OCI-LY7 (cell line): ENCODE measurements at regions not wholly inside any gene's neighbourhood (a gene's known extent, or its start where the extent isn't known, plus 50 kb on each side); places are given as distances from the start of the nearest gene placed in this dataset.

Experiments used
- BruUV-seq: library from RNA; stranded (reverse); fragments of 400-500 nt; replicated peaks from 2 replicates; lab custom pipeline; 2021; lab: Mats Ljungman, UMichigan
- CTCF ChIA-PET: fragments of 300-600 bp; sonication (Branson Sonifier 250); formaldehyde crosslinking; loops from one replicate; lab custom pipeline; 2022; ENCODE audit warnings: antibody characterized with exemption; ENCODE audit not compliant: unreplicated experiment; lab: Charles Lee
- POLR2A ChIA-PET: fragments of 300-600 bp; sonication (Branson Sonifier 250); formaldehyde crosslinking; loops from one replicate; lab custom pipeline; 2022; ENCODE audit warnings: antibody characterized with exemption; lab: Charles Lee
- DNase-seq: peaks from one replicate; pipeline ENCODE4 v3.0.0-alpha.2; 2015; ENCODE audit warnings: low spot score
- H2AFZ ChIP-seq: fragments of 200-600 bp; sonication (generic), shearing (Covaris generic); 2 replicates; pipeline ENCODE4 v1.6.1; 2014; ENCODE audit warnings: mild to moderate bottlenecking, antibody characterized with exemption, low read length, moderate library complexity
- H3K27ac ChIP-seq: fragments of 200-600 bp; sonication (generic); 2 replicates; pipeline ENCODE4 v1.5.1; 2014; ENCODE audit warnings: mixed run types, low read depth, mild to moderate bottlenecking, moderate library complexity, low read length, inconsistent platforms; ENCODE audit not compliant: poor library complexity, severe bottlenecking
- H3K36me3 ChIP-seq: fragments of 200-600 bp; sonication (generic); 2 replicates; pipeline ENCODE4 v1.6.1; 2014; ENCODE audit warnings: mild to moderate bottlenecking, antibody characterized with exemption, low read length, moderate library complexity, mixed read lengths; ENCODE audit not compliant: insufficient read depth
- H3K4me1 ChIP-seq: fragments of 200-600 bp; sonication (generic); 2 replicates; pipeline ENCODE4 v1.5.1; 2014; ENCODE audit warnings: mild to moderate bottlenecking, low read length; ENCODE audit not compliant: insufficient read depth, poor library complexity, severe bottlenecking
- H3K4me2 ChIP-seq: fragments of 200-600 bp; sonication (generic); 2 replicates; pipeline ENCODE4 v1.6.1; 2014; ENCODE audit warnings: mild to moderate bottlenecking, low read length
- H3K4me3 ChIP-seq: fragments of 200-600 bp; sonication (generic); 2 replicates; pipeline ENCODE4 v1.5.1; 2014; ENCODE audit warnings: mild to moderate bottlenecking, low read depth, low read length; ENCODE audit not compliant: poor library complexity, severe bottlenecking
- H3K79me2 ChIP-seq: fragments of 200-600 bp; sonication (generic); 2 replicates; pipeline ENCODE4 v1.6.1; 2016; ENCODE audit warnings: low read depth, mild to moderate bottlenecking, low read length, moderate library complexity, mixed read lengths; ENCODE audit not compliant: insufficient read depth
- H3K9me2 ChIP-seq: fragments of 200-600 bp; sonication (generic); 2 replicates; pipeline ENCODE4 v1.6.1; 2016; ENCODE audit warnings: mild to moderate bottlenecking, low read length, mixed read lengths; ENCODE audit not compliant: insufficient read depth
- H3K9me3 ChIP-seq: fragments of 200-600 bp; sonication (generic); 2 replicates; pipeline ENCODE4 v1.6.1; 2014; ENCODE audit warnings: mild to moderate bottlenecking, mixed run types, low read length, mixed read lengths
- H4K20me1 ChIP-seq: fragments of 200-600 bp; sonication (generic); 2 replicates; pipeline ENCODE4 v1.6.1; 2014; ENCODE audit warnings: mild to moderate bottlenecking, antibody characterized with exemption, low read length, moderate library complexity, mixed read lengths; ENCODE audit not compliant: insufficient read depth
- CTCF ChIP-seq: fragments of 200-600 bp; sonication (generic); conservative IDR thresholded peaks from 2 replicates; pipeline ENCODE4 v1.5.1; 2014; ENCODE audit warnings: mild to moderate bottlenecking, antibody characterized with exemption, low read length, moderate library complexity, mixed read lengths
- EZH2phosphoT487 ChIP-seq: fragments of 200-600 bp; sonication (generic); IDR thresholded peaks from 2 replicates; pipeline ENCODE4 v1.6.1; 2018; ENCODE audit warnings: low read depth, borderline replicate concordance, mild to moderate bottlenecking, mixed run types, antibody characterized with exemption, low read length, moderate library complexity, mixed read lengths
- intact Hi-C: fragments of 100-400 bp; cut with micrococcal nuclease; formaldehyde crosslinking; loops from one replicate; pipeline ENCODE4 v1.10.0; 2022; ENCODE audit not compliant: unreplicated experiment

GRCh38 chr4:10180927-10181744 lies 64.5 kb upstream of the WDR1 start:
- Histone ChIP-seq H3K27ac (no peak overlapping the region), H3K4me2 (no peak overlapping the region), H3K4me1 (no peaks in the 10 kb centered on the region), H2AFZ (0 out of 2 replicates have a peak overlapping the region, but pooled peaks have one; percentile 13), H3K79me2 (no peaks in the 10 kb centered on the region), H3K4me3 (no peak overlapping the region), H4K20me1 (no peaks in the 10 kb centered on the region), H3K9me3 (no peaks in the 10 kb centered on the region), H3K9me2 (no peaks in the 10 kb centered on the region), H3K36me3 (no peaks in the 10 kb centered on the region)
- intact Hi-C loops, result no loop called here
- CTCF ChIA-PET, result no interaction called here
- POLR2A ChIA-PET, result no interaction called here
- TF ChIP-seq EZH2phosphoT487, result no peak
- TF ChIP-seq CTCF, result no peak
- peak; percentile 3 for DNase-seq
- no TSS peak for BruUV-seq

GRCh38 chr4:10180603-10180926 lies 64.0 kb upstream of the WDR1 start:
- BruUV-seq, result no TSS peak
- H4K20me1 ChIP-seq, result no peaks in the 10 kb centered on the region
- no peaks in the 10 kb centered on the region for H3K79me2 ChIP-seq
- no peaks in the 10 kb centered on the region for H3K9me3 ChIP-seq
- no peak overlapping the region for H2AFZ ChIP-seq
- H3K4me1 ChIP-seq, result no peaks in the 10 kb centered on the region
- H3K4me2 ChIP-seq, result no peak overlapping the region
- TF ChIP-seq EZH2phosphoT487 (no peak), CTCF (no peak)
- no peaks in the 10 kb centered on the region for H3K9me2 ChIP-seq
- CTCF ChIA-PET, result no interaction called here
- no peak for DNase-seq
- no peak overlapping the region for H3K4me3 ChIP-seq
- H3K27ac ChIP-seq, result no peak overlapping the region
- intact Hi-C loops, result no loop called here
- POLR2A ChIA-PET, result no interaction called here
- no peaks in the 10 kb centered on the region for H3K36me3 ChIP-seq

- ChIA-PET POLR2A (no interaction called here), CTCF (no interaction called here)
- no peak for DNase-seq
- no peaks in the 10 kb centered on the region for H3K79me2 ChIP-seq
- TF ChIP-seq CTCF (no peak), EZH2phosphoT487 (no peak)
- H3K4me1 ChIP-seq, result no peaks in the 10 kb centered on the region
- H3K4me3 ChIP-seq, result no peak overlapping the region
- H3K9me3 ChIP-seq, result no peaks in the 10 kb centered on the region
- BruUV-seq, result no TSS peak
- no peak overlapping the region for H2AFZ ChIP-seq
- H4K20me1 ChIP-seq, result no peaks in the 10 kb centered on the region
- intact Hi-C loops, result no loop called here
- no peaks in the 10 kb centered on the region for H3K36me3 ChIP-seq
- H3K27ac ChIP-seq, result no peak overlapping the region
- no peak overlapping the region for H3K4me2 ChIP-seq
- H3K9me2 ChIP-seq, result no peaks in the 10 kb centered on the region
Observed at GRCh38 chr4:10179957-10180602, 63.5 kb upstream of the WDR1 start.
